ENCODE measurements at regions not wholly inside any gene's neighbourhood (a gene's known extent, or its start where the extent isn't known, plus 50 kb on each side); places are given as distances from the start of the nearest gene placed in this dataset.

GRCh38 chr1:198443365-198444233 lies 96.9 kb downstream of the ATP6V1G3 start:
- TF ChIP-seq EZH2 (IDR thresholded peaks at IDR 0.05; ENCODE audit: borderline replicate concordance, low read depth, low read length, severe bottlenecking) = no peak
- no peak for TF ChIP-seq CTCF (IDR thresholded peaks at IDR 0.05; ENCODE audit: extremely low read depth in 1 of 2, insufficient read depth in 1 of 2, low read depth in 1 of 2, low read length in 2 of 2)
